Ishikawa (cell line): ENCODE measurements at regions not wholly inside any gene's neighbourhood (a gene's known extent, or its start where the extent isn't known, plus 50 kb on each side); places are given as distances from the start of the nearest gene placed in this dataset.

ENCODE experiments used
- CREB1 ChIP-seq: IDR thresholded peaks from 2 replicates; pipeline ENCODE4 v1.6.1; 2012; ENCODE audit warnings: low read depth
- EGR1 ChIP-seq: IDR thresholded peaks from 2 replicates; pipeline ENCODE4 v1.6.1; 2012
- FOXM1 ChIP-seq: IDR thresholded peaks from 2 replicates; pipeline ENCODE4 v1.6.1; 2012; ENCODE audit warnings: low read depth, borderline replicate concordance
- RAD21 ChIP-seq: IDR thresholded peaks from 2 replicates; pipeline ENCODE4 v1.6.1; 2012; ENCODE audit warnings: low read depth
- YY1 ChIP-seq: IDR thresholded peaks from 2 replicates; pipeline ENCODE4 v1.6.1; 2012; ENCODE audit warnings: low read depth
- TF ChIP-seq, protein P1 (sequence below): IDR thresholded peaks from 2 replicates; pipeline ENCODE4 v1.6.1; 2012

DNA sequence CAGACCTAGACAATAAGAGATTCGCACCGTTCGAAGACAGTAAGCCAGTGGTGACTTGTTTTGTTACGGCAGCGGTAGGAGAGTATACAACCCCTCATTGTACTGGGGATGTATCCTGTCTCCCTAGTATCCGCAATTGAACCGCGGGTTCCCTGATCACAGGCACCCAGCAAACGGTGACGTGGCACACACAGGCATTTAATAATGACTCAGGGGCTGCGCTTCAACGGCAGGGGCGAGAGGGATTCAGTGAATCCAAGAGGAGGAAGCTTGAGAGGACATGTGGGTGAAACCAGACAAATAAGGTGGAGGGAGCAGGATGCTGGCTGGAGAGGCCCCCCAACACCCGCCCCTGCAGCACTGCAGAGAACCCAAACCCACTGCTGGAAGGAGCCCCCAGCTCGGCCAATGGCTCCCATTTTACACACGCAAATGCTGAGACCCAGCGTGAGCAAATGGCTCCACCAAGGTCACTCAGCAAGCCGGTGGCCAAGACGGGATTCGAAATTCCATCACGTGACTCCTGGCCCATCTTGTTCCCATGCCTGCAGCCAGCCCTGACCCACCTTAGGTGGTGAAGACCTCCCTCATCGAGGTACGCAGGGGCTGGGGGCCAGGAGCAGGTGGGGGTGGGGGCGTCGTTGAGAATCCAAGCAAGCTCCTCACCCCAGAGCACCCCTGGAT, 149.9 kb downstream of the SYF2 start:
- TF ChIP-seq EGR1 (no peak), CREB1 (no peak), FOXM1 (no peak), YY1 (no peak), RAD21 (no peak)
- TF ChIP-seq, protein P1, sequence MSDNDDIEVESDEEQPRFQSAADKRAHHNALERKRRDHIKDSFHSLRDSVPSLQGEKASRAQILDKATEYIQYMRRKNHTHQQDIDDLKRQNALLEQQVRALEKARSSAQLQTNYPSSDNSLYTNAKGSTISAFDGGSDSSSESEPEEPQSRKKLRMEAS, result no peak
